ENCODE measurements at regions not wholly inside any gene's neighbourhood (a gene's known extent, or its start where the extent isn't known, plus 50 kb on each side); places are given as distances from the start of the nearest gene placed in this dataset.

- peak in 2 of 3 donors; percentile 72 to 88 for TF ChIP-seq POLR2AphosphoS5 (IDR thresholded peaks at IDR 0.05)
- no peak for TF ChIP-seq CTCF (IDR thresholded peaks at IDR 0.05)
- peak; percentile 78 for TF ChIP-seq POLR2A (IDR thresholded peaks at IDR 0.05)
These were observed 108.2 kb upstream of the KLF4 start for GRCh38 chr9:107597743-107598217.

Measured in transverse colon (tissue), 4 donors.